ENCODE measurements at regions not wholly inside any gene's neighbourhood (a gene's known extent, or its start where the extent isn't known, plus 50 kb on each side); places are given as distances from the start of the nearest gene placed in this dataset.

DNA sequence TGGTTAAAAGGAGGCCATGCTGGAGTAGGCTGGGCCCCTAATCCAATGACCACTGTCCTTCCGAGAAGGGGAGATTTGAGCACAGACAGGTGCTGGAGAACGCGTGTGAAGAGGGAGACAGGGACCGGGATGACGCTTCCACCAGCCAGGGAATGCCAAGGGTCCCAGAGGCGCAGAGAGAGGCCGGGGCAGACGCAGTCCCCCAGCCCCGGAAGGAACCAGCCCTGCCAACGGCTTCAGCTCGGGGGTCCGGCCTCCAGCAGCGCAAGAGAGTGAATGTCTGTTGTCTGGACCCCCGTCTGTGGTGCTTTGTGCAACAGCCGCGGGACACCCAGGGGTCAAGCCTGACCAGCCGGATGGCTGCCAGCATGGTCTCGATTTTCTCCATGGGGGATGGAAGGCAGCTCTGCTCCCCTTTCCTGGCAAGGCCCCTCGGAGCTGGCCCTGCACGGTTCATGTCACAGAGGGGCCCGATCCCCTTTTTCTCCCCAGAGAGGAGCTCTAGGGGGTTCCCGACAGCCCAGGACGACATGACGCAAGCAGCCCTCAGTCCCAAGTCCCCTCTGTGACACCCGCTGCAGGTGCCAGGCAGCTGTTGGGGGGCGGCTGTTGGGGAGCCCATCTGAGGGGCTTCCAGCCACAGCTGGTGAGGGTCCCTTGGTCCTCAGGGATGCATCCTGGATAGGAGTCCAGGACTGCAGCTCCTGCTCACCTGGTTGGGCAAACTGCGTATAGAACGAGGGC is 73.5 kb downstream of the SIK1 start:
- no peak overlapping the region for H3K27ac ChIP-seq
- no peak overlapping the region for H3K4me3 ChIP-seq
- 60% methylated on average over 2 of the region's 28 CpGs; no CpG with 5 or more reads in 1 of the 2 donors for WGBS, 2 donors (ENCODE audit: low coverage in 1 of 2)

DNA sequence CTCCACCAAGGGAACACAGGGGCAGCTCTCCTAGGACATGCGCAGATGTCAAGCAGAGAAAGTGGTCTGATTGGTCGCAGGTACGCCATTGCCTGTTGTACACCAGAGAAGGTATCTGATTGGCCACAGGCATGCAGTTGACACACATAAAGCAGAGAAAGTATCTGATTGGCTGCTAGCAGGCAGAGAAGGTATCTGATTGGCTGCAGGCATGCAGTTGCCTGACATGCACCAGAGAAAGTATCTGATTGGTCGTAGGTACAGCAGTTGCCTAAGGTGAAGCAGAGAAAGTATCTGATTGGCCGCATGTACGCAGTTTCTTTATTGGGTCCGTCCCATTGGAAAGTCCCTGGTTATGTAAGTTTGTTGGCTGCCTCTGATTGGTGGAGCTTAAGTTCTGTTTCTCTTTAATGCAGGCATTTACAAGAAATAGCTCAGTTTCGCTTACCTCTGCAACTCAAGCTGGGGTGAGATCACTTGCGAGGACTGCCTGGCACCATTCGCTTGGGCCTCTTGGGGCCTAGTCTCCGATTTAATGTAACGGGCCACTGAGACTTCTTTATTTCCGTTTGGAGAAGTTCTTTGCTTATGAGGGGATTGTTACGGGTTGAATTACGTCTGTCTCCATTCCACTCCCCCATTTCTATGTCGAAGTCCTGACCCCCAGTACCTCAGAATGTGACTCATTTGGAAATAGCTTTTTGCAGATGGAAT is 74.2 kb downstream of the SIK1 start:
- ATAC-seq = no peak

More for the DNA sequence above, 73.5 kb downstream of the SIK1 start:
- Histone ChIP-seq H3K36me3 (no peaks in the 10 kb centered on the region), H3K4me1 (peaks cover 0 to 3% (median 0%) of the 10 kb centered on the region in 3 donors), H3K9me3 (no peaks in the 10 kb centered on the region), H3K27me3 (no peaks in the 10 kb centered on the region)
- no peak for ATAC-seq
- TF ChIP-seq POLR2A (IDR thresholded peaks at IDR 0.05) = no peak
- no peak for TF ChIP-seq POLR2AphosphoS5 (IDR thresholded peaks at IDR 0.05)
- no peak for TF ChIP-seq EP300 (IDR thresholded peaks at IDR 0.05)
- TF ChIP-seq, protein P1, sequence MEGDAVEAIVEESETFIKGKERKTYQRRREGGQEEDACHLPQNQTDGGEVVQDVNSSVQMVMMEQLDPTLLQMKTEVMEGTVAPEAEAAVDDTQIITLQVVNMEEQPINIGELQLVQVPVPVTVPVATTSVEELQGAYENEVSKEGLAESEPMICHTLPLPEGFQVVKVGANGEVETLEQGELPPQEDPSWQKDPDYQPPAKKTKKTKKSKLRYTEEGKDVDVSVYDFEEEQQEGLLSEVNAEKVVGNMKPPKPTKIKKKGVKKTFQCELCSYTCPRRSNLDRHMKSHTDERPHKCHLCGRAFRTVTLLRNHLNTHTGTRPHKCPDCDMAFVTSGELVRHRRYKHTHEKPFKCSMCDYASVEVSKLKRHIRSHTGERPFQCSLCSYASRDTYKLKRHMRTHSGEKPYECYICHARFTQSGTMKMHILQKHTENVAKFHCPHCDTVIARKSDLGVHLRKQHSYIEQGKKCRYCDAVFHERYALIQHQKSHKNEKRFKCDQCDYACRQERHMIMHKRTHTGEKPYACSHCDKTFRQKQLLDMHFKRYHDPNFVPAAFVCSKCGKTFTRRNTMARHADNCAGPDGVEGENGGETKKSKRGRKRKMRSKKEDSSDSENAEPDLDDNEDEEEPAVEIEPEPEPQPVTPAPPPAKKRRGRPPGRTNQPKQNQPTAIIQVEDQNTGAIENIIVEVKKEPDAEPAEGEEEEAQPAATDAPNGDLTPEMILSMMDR (IDR thresholded peaks at IDR 0.05) = no peak

DNA sequence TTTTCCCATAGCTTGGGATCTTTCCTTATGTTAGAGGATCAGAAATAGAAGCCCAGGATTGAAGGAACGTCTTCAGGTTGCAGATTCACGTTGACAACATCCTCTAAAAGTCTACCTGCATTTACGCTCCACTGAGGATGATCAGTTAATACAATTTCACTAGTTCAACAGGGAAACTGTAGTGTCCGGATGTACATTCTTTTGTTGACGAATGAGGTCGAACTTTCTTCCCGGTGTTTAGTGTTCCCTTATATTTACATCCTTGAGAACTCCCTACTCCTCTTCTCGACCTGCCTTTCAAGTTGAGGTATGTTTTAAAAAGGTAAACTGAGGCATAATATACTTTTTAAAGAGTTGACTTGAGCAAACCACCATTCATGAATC is 74.8 kb downstream of the SIK1 start:
- no peak for TF ChIP-seq POLR2A (IDR thresholded peaks at IDR 0.05)
- TF ChIP-seq, protein P1 (IDR thresholded peaks at IDR 0.05) = no peak
- no peak for TF ChIP-seq EP300 (IDR thresholded peaks at IDR 0.05)
- TF ChIP-seq POLR2AphosphoS5 (IDR thresholded peaks at IDR 0.05) = no peak
- 84 to 89% methylated on average over 8 of the region's 8 CpGs for WGBS, 2 donors (ENCODE audit: low coverage in 1 of 2)
- no peak for ATAC-seq

More for the DNA sequence above, 74.2 kb downstream of the SIK1 start:
- peaks cover 0 to 3% (median 0%) of the 10 kb centered on the region in 3 donors for H3K4me1 ChIP-seq
- no peaks in the 10 kb centered on the region for H3K9me3 ChIP-seq
- H3K27ac ChIP-seq = no peak overlapping the region
- no peaks in the 10 kb centered on the region for H3K36me3 ChIP-seq
- no peaks in the 10 kb centered on the region for H3K27me3 ChIP-seq
- WGBS, 2 donors (ENCODE audit: low coverage in 1 of 2) = 88 to 94% methylated on average over 10 to 14 of the region's 16 CpGs
- no peak for TF ChIP-seq POLR2AphosphoS5 (IDR thresholded peaks at IDR 0.05)
- TF ChIP-seq EP300 (IDR thresholded peaks at IDR 0.05) = no peak
- TF ChIP-seq, protein P1 (IDR thresholded peaks at IDR 0.05) = no peak
- TF ChIP-seq POLR2A (IDR thresholded peaks at IDR 0.05) = no peak
- H3K4me3 ChIP-seq = no peak overlapping the region

DNA sequence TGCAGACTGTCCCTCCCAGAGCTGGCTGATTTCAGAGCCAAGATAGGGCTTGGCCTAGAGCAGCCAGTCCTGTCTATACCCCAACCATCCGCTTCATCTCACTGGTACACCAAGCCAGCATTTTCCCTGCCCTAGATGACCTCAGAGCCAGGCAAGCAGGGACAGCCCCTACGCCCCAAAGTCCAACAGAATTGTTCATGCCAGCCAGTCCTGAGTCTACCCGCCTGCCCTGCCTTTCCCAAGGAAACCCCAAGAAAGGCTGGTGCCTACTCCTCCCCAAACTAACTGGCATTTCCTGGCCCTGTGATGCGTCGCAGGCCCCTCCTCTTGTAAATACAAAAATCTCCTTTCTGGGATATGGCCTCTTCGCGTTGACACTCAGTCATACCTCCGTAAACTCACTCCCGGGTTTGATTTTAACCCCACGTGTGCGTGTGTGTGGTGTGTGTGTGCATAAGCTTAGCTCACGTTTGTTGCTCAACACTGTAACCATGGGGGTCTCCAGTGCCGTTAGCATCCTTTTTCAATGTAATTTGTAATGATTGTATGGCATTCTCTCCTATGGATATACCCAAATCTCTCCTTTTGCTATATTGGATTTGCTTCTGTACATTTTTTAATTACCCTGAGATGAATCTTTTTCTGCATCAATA is 75.3 kb downstream of the SIK1 start:
- no peaks in the 10 kb centered on the region for H3K27me3 ChIP-seq
- no peak overlapping the region for H3K4me3 ChIP-seq
- 59 to 84% methylated on average over 6 to 10 of the region's 13 CpGs for WGBS, 2 donors (ENCODE audit: low coverage in 1 of 2)
- H3K9me3 ChIP-seq = no peaks in the 10 kb centered on the region
- ATAC-seq = no peak
- peaks cover 0 to 3% (median 0%) of the 10 kb centered on the region in 3 donors for H3K4me1 ChIP-seq
- TF ChIP-seq POLR2A (IDR thresholded peaks at IDR 0.05) (no peak), EP300 (IDR thresholded peaks at IDR 0.05) (no peak), POLR2AphosphoS5 (IDR thresholded peaks at IDR 0.05) (no peak)
- TF ChIP-seq, protein P1 (IDR thresholded peaks at IDR 0.05) = no peak
- H3K27ac ChIP-seq = no peak overlapping the region
- no peaks in the 10 kb centered on the region for H3K36me3 ChIP-seq

More for the DNA sequence above, 74.8 kb downstream of the SIK1 start:
- Histone ChIP-seq H3K4me3 (no peak overlapping the region), H3K9me3 (no peaks in the 10 kb centered on the region), H3K27me3 (no peaks in the 10 kb centered on the region), H3K36me3 (no peaks in the 10 kb centered on the region), H3K4me1 (peaks cover 0 to 3% (median 0%) of the 10 kb centered on the region in 3 donors), H3K27ac (no peak overlapping the region)
